Prostate gland (tissue), 2 donors: ENCODE measurements at regions not wholly inside any gene's neighbourhood (a gene's known extent, or its start where the extent isn't known, plus 50 kb on each side); places are given as distances from the start of the nearest gene placed in this dataset.
A peak's percentile ranks its signal among the peaks of the same experiment; 100 is the strongest.

Source experiments
- DNase-seq: peaks from one replicate; pipeline ENCODE4 v3.0.0-alpha.2; 2019; ENCODE audit warnings: low spot score
- H3K27ac ChIP-seq, 2 donors: fragments of 200-600 bp; sonication (generic); 2 replicates each; pipeline ENCODE4 v1.5.1; 2017 to 2019
- H3K27me3 ChIP-seq: fragments of 200-600 bp; sonication (generic); replicated peaks from 2 replicates; pipeline ENCODE4 v1.5.1; 2019; ENCODE audit not compliant: insufficient read depth
- H3K36me3 ChIP-seq, 2 donors: fragments of 200-600 bp; sonication (generic); 1 replicate in 1 of 2; 2 replicates in 1 of 2; pipeline versions ENCODE4 v1.5.1 to v1.8.1; 2017 to 2019
- H3K4me1 ChIP-seq: fragments of 200-600 bp; sonication (generic); replicated peaks from 2 replicates; pipeline ENCODE4 v1.5.1; 2019
- H3K4me3 ChIP-seq, 2 donors: fragments of 200-600 bp; sonication (generic); 2 replicates each; pipeline ENCODE4 v1.5.1; 2017 to 2019
- H3K9me3 ChIP-seq: fragments of 200-600 bp; sonication (generic); 2 replicates; pipeline ENCODE4 v1.5.1; 2017
- CTCF ChIP-seq, 4 experiments: fragments of 200-600 bp in 2 of 4; fragments of 450-650 bp in 2 of 4; sonication (generic) in 2 of 4; IDR thresholded peaks; 1 replicate in 3 of 4; 2 replicates in 1 of 4; pipeline ENCODE4 v1.5.1; 2016 to 2019; ENCODE audit warnings: antibody characterized with exemption in 4 of 4, mild to moderate bottlenecking in 2 of 4, moderate library complexity in 2 of 4
- POLR2A ChIP-seq: fragments of 450-650 bp; IDR thresholded peaks from one replicate; pipeline ENCODE4 v1.6.1; 2016; ENCODE audit warnings: antibody characterized with exemption, mild to moderate bottlenecking
- POLR2AphosphoS5 ChIP-seq: sonication (generic); formaldehyde crosslinking; IDR thresholded peaks from one replicate; pipeline ENCODE4 v1.6.1; 2017; ENCODE audit warnings: antibody characterized with exemption
- WGBS: methylation state at CpG from one replicate; pipeline ENCODE4 v1.1.5; 2018; 5-methylcytosine and 5-hydroxymethylcytosine counted together
- intact Hi-C: fragments of 100-400 bp; cut with DNase I; formaldehyde crosslinking; loops from one replicate; pipeline ENCODE4 v1.14.2; 2022

- TF ChIP-seq POLR2A (no peak), POLR2AphosphoS5 (no peak), CTCF (IDR thresholded peaks at IDR 0.05) (no peak)
- no peaks in the 10 kb centered on the region for H3K9me3 ChIP-seq
- 93% methylated on average over 9 of the region's 9 CpGs for WGBS
- H3K4me1 ChIP-seq, result no peaks in the 10 kb centered on the region
- H3K27me3 ChIP-seq, result no peaks in the 10 kb centered on the region
- H3K36me3 ChIP-seq, result no peaks in the 10 kb centered on the region
- no peak overlapping the region for H3K4me3 ChIP-seq
- H3K27ac ChIP-seq, result no peak overlapping the region
- DNase-seq, result no peak
- intact Hi-C loops, result no loop called here
These were observed 104.7 kb upstream of the RREB1 start for GRCh38 chr6:7003041-7003440.

- H3K9me3 ChIP-seq, result no peaks in the 10 kb centered on the region
- intact Hi-C loops, result no loop called here
- no peak overlapping the region for H3K4me3 ChIP-seq
- H3K27me3 ChIP-seq, result no peaks in the 10 kb centered on the region
- no peaks in the 10 kb centered on the region for H3K36me3 ChIP-seq
- TF ChIP-seq POLR2A, result no peak
- no peak for TF ChIP-seq POLR2AphosphoS5
- TF ChIP-seq CTCF (IDR thresholded peaks at IDR 0.05), result no peak
- no peak overlapping the region for H3K27ac ChIP-seq
- H3K4me1 ChIP-seq, result no peaks in the 10 kb centered on the region
- DNase-seq, result no peak
- WGBS, result 52% methylated on average over 8 of the region's 8 CpGs
These were observed 103.0 kb upstream of the RREB1 start for GRCh38 chr6:7004581-7005297.

GRCh38 chr6:7006515-7007191, 101.1 kb upstream of the RREB1 start:
- Histone ChIP-seq H3K27ac (no peak overlapping the region), H3K9me3 (no peaks in the 10 kb centered on the region), H3K27me3 (no peaks in the 10 kb centered on the region), H3K36me3 (no peaks in the 10 kb centered on the region), H3K4me1 (no peaks in the 10 kb centered on the region), H3K4me3 (no peak overlapping the region)
- DNase-seq, result no peak
- 82% methylated on average over 5 of the region's 5 CpGs for WGBS
- intact Hi-C loops, result no loop called here
- no peak for TF ChIP-seq CTCF (IDR thresholded peaks at IDR 0.05)
- no peak for TF ChIP-seq POLR2AphosphoS5
- TF ChIP-seq POLR2A, result no peak

- Histone ChIP-seq H3K4me1 (no peaks in the 10 kb centered on the region), H3K4me3 (no peak overlapping the region), H3K36me3 (no peaks in the 10 kb centered on the region), H3K9me3 (no peaks in the 10 kb centered on the region), H3K27me3 (no peaks in the 10 kb centered on the region), H3K27ac (peak overlapping the region in 1 of 2 donors; percentile 29)
- intact Hi-C loops, result no loop called here
- TF ChIP-seq POLR2A (no peak), POLR2AphosphoS5 (peak; percentile 29), CTCF (IDR thresholded peaks at IDR 0.05) (no peak)
- 57% methylated on average over 6 of the region's 6 CpGs for WGBS
- no peak for DNase-seq
These were observed 99.2 kb upstream of the RREB1 start for GRCh38 chr6:7008451-7008988.
